NCI-H82 treated with DMSO at 0.1 percent for 48 hours (cell line): ENCODE measurements at regions not wholly inside any gene's neighbourhood (a gene's known extent, or its start where the extent isn't known, plus 50 kb on each side); places are given as distances from the start of the nearest gene placed in this dataset.

ENCODE experiments used
- DNase-seq: peaks from one replicate; lab custom pipeline; 2025; ENCODE audit not compliant: unreplicated experiment; lab: John Stamatoyannopoulos, UW

GRCh38 chr12:89946518-89947135, 238.0 kb upstream of the ATP2B1 start:
- no peak for DNase-seq

GRCh38 chr12:89945123-89945522, 236.5 kb upstream of the ATP2B1 start:
- DNase-seq, result no peak

DNA sequence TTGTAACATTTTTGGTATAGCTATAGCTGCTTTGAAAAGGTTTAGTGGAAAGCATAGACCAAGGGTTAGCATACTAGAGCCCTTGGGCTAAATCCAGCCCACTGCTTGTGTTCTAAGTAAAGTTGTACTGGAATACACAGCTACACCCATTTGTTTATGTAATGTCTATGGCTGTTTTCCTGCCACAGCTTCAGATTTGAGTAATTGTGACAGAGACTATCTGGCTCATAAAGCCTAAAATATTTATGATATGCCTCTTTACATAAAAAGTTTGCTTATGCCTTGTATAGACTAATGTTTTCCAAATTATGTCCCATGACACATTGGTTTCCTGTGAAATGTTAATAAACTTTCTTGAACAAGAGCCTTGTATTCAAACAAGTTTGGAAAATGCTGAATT, 234.8 kb upstream of the ATP2B1 start:
- no peak for DNase-seq

DNA sequence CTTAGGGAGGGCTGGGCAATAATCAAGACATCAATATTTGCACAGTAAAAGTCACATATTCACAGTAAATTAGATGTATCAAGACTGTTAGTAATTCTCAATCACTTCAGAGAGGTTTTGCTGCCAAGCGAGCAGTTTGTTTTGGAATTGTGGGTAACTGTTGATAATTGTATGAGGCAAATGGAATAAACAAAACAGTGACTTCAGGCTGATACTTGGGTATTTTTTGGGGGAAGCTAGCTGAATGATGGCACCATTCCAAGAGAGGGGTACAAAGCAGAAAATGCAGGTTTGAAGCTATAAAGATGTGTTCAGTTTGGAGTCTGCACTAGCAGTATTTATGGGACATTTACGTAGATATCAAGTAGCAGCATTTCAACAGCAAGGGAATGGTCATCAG, 232.8 kb upstream of the ATP2B1 start:
- no peak for DNase-seq

DNA sequence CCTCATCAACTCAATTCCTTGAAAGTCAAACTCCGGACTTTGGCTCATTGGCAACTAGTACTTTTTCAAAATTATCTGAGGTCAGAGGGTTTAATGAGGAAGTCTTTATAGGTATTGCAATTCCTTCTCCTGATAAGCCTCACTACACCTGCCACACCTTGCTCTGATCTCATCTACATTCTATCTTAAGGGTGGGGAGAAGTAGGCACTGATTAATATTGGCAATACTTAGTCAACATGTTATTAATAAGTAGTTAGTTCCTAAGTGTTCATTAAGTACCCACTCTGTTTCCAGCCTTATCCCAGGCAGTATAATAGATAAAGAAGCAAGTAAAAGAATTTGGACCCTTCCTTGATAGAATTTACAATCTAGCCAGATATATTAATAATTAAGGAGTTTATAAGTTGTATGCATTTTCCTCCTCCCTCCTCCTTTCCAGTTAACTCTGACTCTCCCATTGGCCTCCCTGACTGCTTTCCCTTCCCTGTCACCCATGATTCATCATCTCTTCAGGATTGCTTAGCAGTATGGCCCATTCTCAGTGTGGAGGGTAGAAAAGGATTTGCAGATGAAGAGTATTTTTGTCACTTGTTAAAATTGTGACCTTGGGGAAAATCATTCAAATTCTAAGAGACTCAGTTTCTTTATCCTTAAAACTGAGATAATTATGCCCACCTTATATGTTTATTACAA, 231.0 kb upstream of the ATP2B1 start:
- no peak for DNase-seq

DNA sequence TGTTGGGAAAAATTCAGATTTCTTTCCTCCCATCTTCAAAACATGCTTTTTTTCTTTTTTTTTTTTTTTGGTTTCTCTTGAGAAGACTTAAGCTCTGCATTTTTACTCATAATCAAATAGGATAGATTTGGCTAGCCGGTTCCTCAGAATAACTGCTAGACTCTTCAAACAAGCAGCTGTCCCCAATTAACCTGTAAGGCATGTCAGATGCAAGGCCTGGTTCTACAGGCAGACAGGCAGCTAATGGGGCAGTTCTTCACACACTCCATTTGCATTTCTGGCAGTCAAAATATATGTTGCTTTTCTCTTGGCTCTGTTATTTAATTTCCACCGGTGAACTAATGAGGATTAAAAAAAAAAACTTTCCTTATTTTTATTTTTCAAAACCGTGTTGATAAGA, 228.0 kb upstream of the ATP2B1 start:
- no peak for DNase-seq

DNA sequence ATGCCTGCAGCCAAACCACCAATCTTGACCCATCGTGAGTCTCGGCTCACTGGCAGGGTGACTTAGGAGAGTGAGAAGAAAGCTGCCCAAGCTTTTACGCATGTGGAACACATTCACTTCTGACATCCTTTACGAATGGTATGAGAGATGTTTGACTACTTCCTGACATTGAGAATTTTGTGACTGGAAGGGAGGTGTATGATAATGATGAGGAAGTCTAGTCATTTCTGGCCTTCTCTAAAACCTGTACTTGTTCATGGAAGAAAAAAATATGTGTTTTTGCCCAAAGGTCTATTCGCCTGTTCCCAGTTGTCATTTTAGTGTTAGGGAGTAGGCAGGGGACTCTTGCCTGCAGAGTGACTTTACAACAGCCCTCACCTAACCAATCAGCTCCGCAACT, 227.2 kb upstream of the ATP2B1 start:
- DNase-seq, result no peak

GRCh38 chr12:89933911-89934310, 225.3 kb upstream of the ATP2B1 start:
- no peak for DNase-seq

DNA sequence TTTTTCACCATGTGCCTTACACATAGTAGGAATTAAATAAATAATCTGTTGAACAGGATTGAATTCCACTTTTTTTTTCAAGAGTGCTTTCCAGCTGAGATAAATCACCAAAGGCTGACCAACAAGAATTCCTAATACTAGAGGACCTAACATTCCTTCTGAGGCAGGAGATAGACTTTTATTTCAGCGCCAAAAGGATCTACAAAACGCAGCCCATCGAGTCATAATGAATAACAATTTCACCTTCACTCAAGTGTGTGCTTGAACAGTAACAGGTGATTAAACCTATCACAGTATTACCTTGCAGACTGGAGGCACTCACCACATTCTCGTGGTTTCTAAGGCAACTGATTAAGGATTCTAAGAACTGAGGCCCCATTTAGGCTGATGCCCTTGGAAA, 224.3 kb upstream of the ATP2B1 start:
- no peak for DNase-seq

DNA sequence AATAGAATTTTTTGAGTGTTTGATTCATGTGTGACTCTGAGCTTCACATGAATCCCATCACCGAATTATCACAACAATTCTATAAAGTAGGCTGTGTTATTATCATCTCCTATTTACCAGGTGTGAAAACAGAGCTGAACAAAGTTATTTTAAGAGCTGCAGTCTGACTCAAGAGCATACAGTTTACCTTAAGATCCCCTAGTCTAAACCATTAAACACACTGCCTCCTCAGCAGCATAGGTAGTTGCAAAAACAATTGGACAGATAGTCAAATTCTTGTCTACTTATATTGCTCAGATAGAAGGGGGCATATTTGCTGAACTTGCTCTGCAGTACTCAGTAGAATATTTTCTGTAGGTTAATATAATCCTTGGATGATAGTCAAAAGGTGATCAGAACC, 219.8 kb upstream of the ATP2B1 start:
- DNase-seq, result no peak

DNA sequence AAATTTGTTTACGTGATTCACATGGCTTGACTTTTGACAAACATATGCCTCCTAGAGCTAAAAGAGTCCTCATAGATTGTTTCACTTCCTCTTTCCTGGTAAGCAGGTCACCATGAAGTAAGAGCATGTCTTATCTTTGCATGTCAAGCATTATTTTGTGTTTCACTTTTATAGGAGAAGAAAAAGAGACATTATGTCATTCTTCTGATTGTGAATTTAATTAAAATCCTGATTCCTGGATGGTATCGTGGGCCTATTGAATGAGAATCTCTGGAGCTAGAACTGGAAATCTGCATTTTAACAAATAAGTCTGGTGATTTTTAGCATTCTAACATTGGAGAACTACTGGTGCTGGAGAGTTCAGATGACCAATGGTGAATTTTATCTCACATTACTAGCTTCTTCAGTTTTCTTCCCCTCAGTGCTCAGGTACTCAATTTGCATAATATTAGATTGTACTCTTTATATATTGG, 218.6 kb upstream of the ATP2B1 start:
- no peak for DNase-seq

GRCh38 chr12:89924191-89924590, 215.6 kb upstream of the ATP2B1 start:
- DNase-seq, result no peak

DNA sequence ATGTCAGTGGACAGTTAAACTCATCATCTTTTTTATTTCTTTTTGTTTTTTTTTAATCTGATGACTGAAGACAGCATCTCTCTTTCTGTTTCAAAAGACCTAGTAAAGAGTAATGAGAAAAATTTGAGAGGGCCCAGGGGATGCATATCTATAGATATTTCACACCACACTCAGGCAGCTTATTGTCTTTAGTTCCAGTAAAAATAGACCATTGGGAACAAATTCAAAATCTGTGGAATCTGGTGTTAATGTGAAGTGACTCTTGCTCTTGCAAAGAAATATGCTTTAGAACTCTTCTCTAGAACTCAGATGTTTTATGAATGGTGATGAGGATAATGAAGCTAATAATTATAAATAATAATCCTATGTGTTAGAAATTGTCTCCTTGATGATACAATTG, 214.5 kb upstream of the ATP2B1 start:
- no peak for DNase-seq

DNA sequence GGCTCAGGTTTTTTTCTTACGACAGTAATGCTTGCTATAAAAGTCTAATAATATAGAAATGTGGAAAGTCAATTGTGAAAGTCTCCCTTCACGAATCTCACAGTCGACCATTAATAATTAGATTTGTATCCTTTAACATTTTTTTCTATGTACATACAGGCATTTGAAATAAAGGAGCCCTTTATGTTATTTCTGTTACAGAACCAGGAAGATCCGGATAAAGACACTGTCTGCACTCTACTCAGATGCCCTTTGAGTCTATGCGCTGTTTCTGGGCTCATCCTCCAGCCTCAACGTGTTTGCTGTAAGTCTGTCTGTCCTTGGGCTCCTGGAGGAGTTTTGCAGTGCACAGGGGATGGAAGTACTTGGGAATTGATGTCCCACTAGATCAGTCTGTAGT, 212.2 kb upstream of the ATP2B1 start:
- no peak for DNase-seq

DNA sequence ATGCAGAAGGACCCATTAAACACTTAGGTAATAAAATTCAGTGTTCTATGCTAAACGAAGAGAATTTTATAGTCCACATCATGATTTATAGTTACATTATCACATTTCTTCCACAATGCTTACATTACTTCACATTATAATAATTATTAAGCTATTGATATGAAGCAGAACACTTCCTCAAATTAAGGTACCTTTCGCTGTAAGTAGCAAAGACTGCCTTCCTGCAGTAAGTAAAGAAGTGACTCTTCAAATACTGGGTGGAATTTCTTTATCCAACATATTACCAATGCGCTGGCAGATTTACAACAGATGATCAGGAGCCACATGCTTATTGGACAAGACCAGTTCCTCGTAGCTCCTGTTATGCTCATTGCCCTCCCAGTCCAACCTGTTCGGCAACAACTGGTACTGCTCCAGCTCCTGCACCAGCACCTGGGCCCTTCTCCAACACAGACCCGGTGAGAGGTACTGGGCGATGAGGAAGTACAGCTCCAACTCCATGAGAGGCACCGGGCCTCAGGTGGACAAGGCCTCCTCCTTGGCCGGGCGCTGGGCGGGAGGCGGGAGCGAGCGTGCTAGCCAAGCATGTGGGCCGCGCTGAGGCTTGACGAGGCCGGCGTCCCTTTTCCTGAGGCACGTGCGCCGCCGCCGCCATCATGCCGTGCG, 210.7 kb upstream of the ATP2B1 start:
- no peak for DNase-seq

- no peak for DNase-seq
These were observed 209.7 kb upstream of the ATP2B1 start for GRCh38 chr12:89918172-89918846.

DNA sequence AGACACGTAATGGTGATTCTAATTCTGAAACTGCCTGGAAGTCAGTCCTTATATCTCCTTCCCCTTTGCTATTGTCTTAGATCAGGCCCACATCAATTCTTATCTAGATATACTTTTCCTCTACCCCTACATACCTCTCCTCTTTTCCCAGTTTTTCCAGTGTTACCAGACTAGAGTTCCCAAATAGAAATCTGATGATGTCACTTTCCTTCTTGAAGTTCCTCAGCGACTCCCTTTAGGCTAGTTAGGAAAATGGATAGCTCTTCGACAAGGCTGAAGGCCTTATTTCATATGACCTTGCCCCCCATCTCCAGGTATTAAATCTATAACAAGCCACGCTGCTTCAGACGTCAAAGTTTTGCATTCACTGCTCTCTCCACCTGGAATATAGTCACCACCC, 201.1 kb upstream of the ATP2B1 start:
- DNase-seq, result no peak

DNA sequence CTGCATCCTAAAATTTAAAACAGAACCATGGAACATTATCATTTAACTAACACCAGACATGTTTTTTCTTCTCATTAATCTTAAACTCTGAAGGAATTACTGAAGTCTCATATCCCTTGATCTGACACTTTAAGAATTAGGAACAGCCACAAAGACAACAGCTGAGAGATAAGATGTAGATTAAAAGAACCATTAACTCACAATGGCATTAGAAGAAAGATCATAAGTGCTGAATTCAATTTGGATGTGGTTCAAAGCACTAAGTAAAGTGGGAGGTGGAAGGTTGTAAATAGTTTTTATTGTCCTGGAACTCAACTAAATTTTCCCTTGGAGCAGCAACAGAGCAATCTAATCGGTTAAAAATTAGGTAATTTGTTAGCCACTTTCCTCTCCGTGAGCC, 199.0 kb upstream of the ATP2B1 start:
- DNase-seq, result peak; percentile 36

- no peak for DNase-seq
These were observed 198.2 kb upstream of the ATP2B1 start for GRCh38 chr12:89906824-89907223.

DNA sequence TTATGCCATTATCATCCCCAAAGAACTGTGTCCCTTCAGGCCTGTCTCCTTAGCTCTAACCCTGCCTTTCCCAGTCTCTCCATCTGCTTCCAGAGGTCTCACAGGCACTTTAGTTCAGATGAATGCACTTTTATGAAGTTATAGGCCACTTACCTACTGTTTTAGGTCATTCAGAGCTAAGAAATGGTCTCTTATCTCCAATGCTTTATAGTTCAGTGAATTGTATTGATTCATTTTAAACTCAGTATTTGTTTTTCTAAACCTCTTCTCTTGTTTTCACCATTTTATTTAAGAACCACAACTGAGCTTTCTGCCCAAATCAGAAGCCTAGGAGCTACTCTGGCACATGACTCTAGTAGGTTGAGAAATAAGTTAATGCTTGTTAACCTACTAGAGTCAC, 197.5 kb upstream of the ATP2B1 start:
- no peak for DNase-seq

DNA sequence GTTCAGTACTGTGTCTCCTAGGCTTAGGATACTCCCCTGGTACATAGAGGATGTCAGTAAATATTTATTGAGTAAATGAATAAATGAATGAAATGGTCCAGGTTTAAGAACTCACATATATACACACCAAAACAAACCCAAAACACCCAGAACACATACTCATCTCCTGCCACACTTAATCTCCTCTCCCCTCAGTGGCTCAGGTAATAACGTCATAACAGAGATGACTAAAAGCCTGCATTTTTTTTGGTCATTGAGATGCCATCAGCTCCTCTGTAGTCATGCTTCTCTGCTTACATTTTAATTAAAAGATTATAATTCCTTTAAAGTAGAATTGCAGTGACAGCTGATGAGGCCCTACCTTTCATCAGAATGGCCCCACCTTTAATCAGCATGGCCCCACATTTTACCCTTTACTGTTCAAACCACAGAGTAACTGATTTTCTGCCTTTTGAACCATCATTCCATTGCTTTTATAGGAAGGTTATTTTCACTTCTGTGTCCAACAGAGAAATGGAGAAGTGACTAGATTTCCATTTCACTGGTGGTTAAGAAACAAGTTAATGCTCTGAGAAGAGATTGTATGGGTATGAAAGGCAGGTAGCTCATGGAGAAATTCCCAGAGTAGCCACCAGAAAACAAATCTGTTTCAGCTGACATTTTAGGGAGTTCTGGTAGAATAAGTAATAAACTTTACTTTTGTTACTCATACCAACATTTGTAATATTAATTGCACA, 193.4 kb upstream of the ATP2B1 start:
- DNase-seq, result no peak
